ENCODE measurements at regions not wholly inside any gene's neighbourhood (a gene's known extent, or its start where the extent isn't known, plus 50 kb on each side); places are given as distances from the start of the nearest gene placed in this dataset.

GRCh38 chr9:135228345-135228982 is 141.0 kb downstream of the OLFM1 start:
- peaks cover 0 to 5% (median 0%) of the 10 kb centered on the region in 11 donors for H3K9me3 ChIP-seq
- no peaks in the 10 kb centered on the region for H3K4me1 ChIP-seq
- intact Hi-C loops (cut with DNase I) = no loop called here
- peaks cover 3 to 66% (median 46%) of the 10 kb centered on the region in 7 donors for H3K27me3 ChIP-seq
- no peaks in the 10 kb centered on the region for H3K36me3 ChIP-seq
- TF ChIP-seq, protein P1, sequence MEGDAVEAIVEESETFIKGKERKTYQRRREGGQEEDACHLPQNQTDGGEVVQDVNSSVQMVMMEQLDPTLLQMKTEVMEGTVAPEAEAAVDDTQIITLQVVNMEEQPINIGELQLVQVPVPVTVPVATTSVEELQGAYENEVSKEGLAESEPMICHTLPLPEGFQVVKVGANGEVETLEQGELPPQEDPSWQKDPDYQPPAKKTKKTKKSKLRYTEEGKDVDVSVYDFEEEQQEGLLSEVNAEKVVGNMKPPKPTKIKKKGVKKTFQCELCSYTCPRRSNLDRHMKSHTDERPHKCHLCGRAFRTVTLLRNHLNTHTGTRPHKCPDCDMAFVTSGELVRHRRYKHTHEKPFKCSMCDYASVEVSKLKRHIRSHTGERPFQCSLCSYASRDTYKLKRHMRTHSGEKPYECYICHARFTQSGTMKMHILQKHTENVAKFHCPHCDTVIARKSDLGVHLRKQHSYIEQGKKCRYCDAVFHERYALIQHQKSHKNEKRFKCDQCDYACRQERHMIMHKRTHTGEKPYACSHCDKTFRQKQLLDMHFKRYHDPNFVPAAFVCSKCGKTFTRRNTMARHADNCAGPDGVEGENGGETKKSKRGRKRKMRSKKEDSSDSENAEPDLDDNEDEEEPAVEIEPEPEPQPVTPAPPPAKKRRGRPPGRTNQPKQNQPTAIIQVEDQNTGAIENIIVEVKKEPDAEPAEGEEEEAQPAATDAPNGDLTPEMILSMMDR (IDR thresholded peaks at IDR 0.05) = no peak
- ATAC-seq = no peak
- peak in 1 of 2 donors; percentile 6 for DNase-seq
- 69 to 71% methylated on average over 18 of the region's 18 CpGs for WGBS, 2 donors
- no peak overlapping the region for H3K4me3 ChIP-seq
- H3K27ac ChIP-seq = no peak overlapping the region

DNA sequence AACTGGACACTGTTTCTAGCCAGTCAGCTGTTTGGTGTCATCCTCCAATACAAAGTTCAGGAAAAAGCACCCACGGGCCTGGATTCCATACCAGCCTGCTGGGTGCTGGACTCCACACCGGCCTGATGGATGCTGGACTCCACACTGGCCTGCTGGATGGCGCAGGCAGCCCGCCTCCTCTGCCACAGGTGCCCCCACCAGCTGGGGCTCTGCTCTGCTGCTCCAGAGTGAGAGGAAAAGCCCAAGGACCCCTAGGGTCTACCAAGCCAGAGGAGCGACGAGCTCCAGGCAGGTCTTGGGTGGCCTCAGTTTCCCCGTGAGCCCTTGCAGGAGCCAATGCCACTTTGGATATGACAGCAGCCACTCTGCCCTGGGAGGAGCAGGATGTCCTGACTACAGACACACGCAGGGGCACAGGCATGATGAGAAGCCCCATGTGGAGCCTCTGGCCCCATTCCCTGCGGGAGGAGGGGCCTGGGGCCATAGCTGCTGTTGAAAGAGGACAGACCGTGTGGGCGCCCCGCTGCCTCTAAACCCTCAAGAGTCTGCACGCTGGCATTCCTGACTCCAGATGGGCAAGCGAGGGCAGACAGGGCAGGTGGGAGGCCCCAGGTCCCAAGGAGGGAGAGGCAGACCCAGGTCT is 141.6 kb downstream of the OLFM1 start:
- H3K27me3 ChIP-seq = peaks cover 3 to 60% (median 41%) of the 10 kb centered on the region in 7 donors
- peak in 1 of 2 donors; percentile 4 for DNase-seq

GRCh38 chr9:135229701-135230385 is 142.4 kb downstream of the OLFM1 start:
- TF ChIP-seq, protein P1 (IDR thresholded peaks at IDR 0.05) = no peak
- no peak overlapping the region for H3K27ac ChIP-seq
- peaks cover 0 to 17% (median 6%) of the 10 kb centered on the region in 11 donors for H3K9me3 ChIP-seq
- ATAC-seq (no peak), DNase-seq (peak in 1 of 2 donors; percentile 3)
- H3K36me3 ChIP-seq = no peaks in the 10 kb centered on the region
- H3K4me1 ChIP-seq = no peaks in the 10 kb centered on the region
- 62 to 68% methylated on average over 16 of the region's 16 CpGs for WGBS, 2 donors
- intact Hi-C loops (cut with DNase I) = no loop called here
- H3K4me3 ChIP-seq = no peak overlapping the region
- peaks cover 3 to 56% (median 40%) of the 10 kb centered on the region in 7 donors for H3K27me3 ChIP-seq

More for the DNA sequence above, 141.6 kb downstream of the OLFM1 start:
- Histone ChIP-seq H3K4me1 (no peaks in the 10 kb centered on the region), H3K36me3 (no peaks in the 10 kb centered on the region), H3K9me3 (peaks cover 0 to 11% (median 5%) of the 10 kb centered on the region in 11 donors), H3K27ac (no peak overlapping the region), H3K4me3 (no peak overlapping the region)
- ATAC-seq = no peak
- intact Hi-C loops (cut with DNase I) = no loop called here
- WGBS, 2 donors = 73 to 80% methylated on average over 14 of the region's 14 CpGs
- TF ChIP-seq, protein P1 (IDR thresholded peaks at IDR 0.05) = no peak

DNA sequence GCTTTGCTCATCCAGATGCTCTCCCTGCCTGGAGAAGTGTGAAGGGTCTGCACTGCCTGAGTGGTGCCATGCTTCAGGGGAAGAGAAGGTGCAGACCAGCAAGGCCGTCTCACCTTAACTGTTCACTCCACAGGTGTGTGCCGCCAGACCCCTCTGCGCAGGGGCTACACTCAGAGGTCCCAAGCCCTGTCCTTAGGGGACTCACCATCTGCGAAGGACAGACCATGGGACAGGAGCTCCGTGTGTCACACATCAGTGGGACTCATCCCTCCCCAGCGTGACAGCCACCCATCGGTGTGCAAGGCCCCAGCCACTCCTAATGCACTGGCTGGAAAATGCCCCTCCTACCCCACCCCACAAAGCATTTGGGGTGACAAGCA is 142.9 kb downstream of the OLFM1 start:
- Histone ChIP-seq H3K27me3 (peaks cover 3 to 55% (median 40%) of the 10 kb centered on the region in 7 donors), H3K4me1 (no peaks in the 10 kb centered on the region), H3K4me3 (no peak overlapping the region), H3K27ac (no peak overlapping the region), H3K9me3 (peaks cover 0 to 17% (median 6%) of the 10 kb centered on the region in 11 donors), H3K36me3 (no peaks in the 10 kb centered on the region)
- DNase-seq (peak in 1 of 2 donors; percentile 0), ATAC-seq (no peak)
- WGBS, 2 donors = 88 to 95% methylated on average over 7 of the region's 7 CpGs
- TF ChIP-seq, protein P1 (IDR thresholded peaks at IDR 0.05) = no peak
- intact Hi-C loops (cut with DNase I) = no loop called here

Data from heart right ventricle (tissue), 16 donors.